HG03439 (cell line): ENCODE measurements at regions not wholly inside any gene's neighbourhood (a gene's known extent, or its start where the extent isn't known, plus 50 kb on each side); places are given as distances from the start of the nearest gene placed in this dataset.
A peak's percentile ranks its signal among the peaks of the same experiment; 100 is the strongest.
"Not testable (repeated sequence)": the region's sequence is repeated elsewhere in the genome, so short reads cannot be mapped to it uniquely, and the experiment has no call there.

Experiments
- ATAC-seq: cut with Tn5 transposase; IDR thresholded peaks from one replicate; pipeline ENCODE4 v1.9.1; 2021; ENCODE audit warnings: mild to moderate bottlenecking, moderate library complexity; ENCODE audit not compliant: unreplicated experiment

DNA sequence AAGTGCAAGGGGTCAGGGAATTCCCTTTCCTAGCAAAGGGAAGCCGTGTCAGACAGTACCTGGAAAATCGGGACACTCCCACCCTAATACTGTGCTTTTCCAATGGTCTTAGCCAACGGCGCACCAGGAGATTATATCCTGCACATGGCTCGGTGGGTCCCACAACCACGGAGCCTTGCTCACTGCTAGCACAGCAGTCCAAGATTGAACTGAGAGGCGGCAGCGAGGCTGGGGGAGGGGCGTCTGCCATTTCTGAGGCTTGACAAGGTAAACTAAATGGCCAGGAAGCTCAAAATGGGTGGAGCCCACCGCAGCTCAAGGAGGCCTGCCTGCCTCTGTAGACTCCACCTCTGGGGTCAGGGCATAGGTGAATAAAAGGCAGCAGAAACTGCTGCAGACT is 76.5 kb upstream of the LINC00632 start:
- ATAC-seq: not testable (repeated sequence)

DNA sequence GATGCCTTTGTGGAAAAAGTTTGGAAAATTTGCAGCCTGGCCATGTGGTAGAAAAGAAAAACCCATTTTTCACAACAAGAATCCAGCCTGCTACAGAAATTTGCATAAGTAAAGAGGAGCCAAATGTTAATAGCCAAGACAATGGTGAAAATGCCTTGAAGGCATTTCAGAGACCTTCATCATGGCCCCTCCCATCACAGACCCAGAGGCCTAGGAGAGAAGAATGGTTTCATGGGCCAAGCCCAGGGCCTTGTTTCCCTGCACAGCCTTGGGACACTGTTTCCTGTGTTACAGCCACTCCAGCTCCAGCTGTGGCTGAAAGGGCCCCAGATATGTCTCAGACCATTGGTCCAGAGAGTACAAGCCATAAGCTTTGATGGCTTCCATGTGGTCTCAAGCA is 101.4 kb upstream of the LINC00632 start:
- ATAC-seq: no peak

DNA sequence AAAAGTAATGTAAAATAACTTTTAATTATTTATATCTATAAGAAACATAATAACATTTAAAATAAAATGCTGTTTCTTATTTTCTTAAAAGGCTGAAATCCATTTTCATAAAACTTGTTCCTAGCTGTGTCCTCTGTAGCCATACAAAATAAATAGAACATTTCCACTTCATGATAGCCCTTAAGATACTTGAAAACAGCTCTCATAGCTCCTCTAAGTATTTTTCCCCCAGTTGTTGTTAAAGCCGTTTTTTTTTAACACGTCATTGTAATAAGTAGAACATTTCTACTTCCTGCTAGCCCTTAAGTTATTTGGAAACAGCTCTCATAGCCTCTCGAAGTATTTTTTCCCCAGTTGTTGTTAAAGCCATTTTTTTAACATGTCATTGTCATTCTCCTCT is 97.3 kb upstream of the SOX3 start:
- no peak for ATAC-seq

DNA sequence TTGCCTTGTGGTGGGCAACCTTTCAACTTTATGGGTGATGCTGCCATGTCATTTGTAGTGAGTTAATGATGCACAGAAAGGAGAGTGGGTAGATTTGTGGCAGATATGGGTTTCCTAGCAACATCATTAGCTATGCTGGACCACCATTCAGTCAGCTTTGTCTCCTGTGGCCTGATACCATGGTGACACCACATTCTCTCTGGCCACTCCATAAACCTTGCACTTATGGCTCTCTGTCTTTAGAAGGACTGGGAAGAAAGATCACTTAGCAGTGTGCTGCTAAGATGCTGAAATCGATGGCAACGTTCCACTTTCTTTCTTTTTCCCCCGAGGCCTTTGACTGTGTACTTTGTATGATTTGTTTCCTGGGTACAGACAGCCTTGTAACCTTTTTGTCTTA is 95.0 kb upstream of the SOX3 start:
- ATAC-seq: no peak

DNA sequence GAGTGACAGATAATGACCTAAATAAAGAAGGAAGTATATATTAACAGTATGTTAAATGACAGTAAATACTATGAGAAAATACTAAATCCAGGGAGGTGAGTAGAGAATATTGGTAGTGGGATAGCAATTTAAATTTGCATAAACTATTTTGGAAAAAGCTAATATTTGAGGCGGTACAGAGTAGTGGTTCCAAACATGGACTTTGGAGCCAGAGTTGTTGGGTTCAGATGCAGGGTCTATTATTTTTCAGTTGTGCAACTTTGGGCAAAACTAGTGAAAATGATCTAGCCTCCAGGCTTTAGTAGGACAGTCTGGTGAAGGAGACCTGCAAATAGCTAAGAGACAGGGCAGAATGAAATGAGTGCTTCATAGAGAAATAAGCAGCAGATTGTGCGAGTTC is 84.8 kb upstream of the SOX3 start:
- no peak for ATAC-seq

DNA sequence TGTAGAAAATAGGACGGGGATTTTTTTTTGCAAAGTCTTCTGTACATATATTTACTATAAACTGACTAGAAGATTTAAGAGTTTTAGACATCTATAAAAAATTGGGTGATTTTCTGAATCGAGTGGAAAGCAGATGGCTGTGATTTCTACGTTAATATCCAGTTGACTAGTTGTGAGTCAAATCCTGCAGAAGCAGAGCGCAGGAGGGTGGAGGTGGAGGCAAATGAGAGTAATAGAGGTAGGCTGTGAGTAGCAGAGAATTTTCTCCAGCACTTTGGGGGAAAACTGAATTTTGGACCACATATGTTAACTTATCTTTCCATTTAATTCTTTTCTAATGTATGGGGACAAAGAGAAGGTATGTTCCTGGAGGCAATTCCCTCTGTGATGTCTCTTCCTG is 82.1 kb upstream of the SOX3 start:
- ATAC-seq: no peak

DNA sequence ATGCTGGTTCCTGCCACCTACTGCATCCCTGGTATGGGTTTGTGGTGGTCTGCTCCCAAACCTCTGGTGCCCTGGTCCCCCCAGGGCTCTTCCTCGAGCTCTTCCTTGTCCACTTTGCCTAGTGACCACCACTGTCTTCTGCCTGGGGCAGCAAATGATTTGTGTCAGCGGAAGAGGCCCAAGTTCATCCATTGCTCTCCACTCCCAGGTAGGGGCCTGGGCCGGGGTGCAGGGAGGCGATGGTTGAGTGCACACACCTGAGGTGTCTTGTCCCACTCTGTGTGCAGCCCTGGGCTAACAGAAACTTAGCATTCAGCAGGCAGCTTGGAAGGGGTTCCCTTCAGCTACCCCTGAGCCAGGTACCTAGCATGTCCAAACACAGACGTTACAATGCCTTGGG is 75.6 kb upstream of the SOX3 start:
- ATAC-seq: no peak

DNA sequence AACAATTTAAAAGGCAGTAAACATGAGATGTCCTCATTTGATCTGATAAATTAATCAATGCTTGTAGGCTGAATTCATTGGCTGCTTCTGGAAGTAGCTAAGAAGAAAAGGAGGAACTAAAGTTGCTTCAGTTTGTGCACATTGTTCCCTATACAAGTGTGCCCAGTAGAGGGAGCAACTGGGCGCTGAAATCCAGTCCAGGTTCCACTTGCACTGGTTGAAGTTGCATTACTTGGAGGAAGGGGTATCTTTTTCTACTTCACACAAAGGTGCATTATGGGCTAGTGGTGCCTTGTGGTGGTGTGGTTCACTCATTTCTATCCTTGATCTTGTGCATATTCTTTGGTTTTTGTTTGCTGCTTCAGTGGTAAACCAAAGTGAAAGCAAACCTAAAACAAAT is 67.9 kb upstream of the SOX3 start:
- ATAC-seq: peak; percentile 66

DNA sequence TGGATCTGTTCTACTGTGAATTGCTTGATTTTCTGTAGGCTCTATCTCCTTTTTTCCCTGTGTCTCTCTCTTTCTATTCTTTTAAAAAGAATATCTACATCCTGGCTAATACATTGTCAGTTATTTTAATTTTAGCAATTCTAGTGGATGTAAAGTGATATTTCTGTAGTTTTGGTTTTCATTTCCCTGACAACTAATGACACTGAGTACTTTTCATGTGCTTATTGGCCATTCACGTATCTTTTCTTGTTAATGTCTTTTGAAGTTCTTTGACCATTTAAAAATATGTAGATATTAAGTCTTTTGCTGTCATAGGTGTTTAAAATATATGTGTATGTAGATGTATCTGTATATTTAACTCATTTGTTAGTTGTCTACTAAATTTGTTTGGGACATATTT is 59.0 kb upstream of the SOX3 start:
- no peak for ATAC-seq
